ENCODE measurements at regions not wholly inside any gene's neighbourhood (a gene's known extent, or its start where the extent isn't known, plus 50 kb on each side); places are given as distances from the start of the nearest gene placed in this dataset.

DNA sequence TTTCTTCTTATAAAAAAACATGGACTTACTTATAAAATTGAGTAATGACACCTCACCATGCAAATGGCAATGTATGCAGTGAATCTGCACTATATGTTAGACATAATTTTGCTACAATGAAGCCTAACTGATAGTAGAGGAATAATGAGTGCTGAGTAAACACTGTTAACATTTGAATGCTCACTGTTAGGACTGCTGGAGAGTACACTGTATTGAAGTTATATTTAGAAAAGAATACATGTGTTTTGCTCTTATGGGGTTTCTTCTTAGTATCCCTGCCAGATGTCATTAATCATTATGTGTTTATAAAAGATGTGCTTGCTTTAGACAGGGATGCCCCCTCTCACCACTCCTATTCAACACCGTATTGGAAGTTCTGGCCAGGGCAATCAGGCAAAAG is 111.1 kb upstream of the ZP4 start:
- DNase-seq: no peak
- no peak for ATAC-seq (replicated peaks in 1 of 2)
- Mint-ChIP-seq H3K36me3 (ENCODE audit: insufficient read depth in 2 of 2) (peaks cover 0 to 1% of the 10 kb centered on the region in 2 donors), H3K4me1 (ENCODE audit: low read depth) (no peaks in the 10 kb centered on the region), H3K27me3 (ENCODE audit: low read depth) (no peaks in the 10 kb centered on the region), H3K4me3 (no peak overlapping the region), H3K9me3 (peaks cover 4 to 6% of the 10 kb centered on the region in 2 donors), H3K27ac (no peak overlapping the region)

DNA sequence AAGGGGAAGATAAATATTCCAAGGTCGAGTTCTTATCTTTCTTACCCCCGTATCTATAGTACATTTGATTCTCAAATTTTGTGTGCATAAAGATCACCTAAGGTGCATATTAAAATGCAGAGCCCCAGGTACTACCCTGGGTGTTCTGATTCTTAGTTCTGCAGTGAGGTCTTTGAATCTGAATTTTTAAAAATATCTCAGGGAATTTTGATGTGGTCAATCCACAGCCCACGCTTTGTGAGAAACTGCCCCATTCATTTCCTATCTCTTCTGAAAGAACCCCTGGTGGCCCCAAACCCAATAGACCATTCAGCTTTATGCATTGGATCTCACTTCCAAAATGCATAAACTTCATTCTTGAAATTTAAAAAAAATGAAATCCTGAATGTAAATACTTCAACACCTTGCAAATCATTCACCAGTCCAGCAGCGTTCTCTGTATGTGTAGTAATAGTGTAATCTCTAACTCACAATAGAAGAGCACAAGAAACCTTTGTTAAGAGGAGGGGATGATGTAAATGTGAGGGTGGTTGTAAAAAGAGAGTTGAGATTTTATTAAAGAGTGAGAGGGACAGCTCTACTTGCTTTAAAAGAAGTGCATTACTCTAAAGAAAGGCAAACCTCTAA is 108.8 kb upstream of the ZP4 start:
- DNase-seq (no peak), ATAC-seq (replicated peaks in 1 of 2) (no peak)
- peaks cover 4 to 6% of the 10 kb centered on the region in 2 donors for H3K9me3 Mint-ChIP-seq
- H3K27ac Mint-ChIP-seq: no peak overlapping the region
- no peak overlapping the region for H3K4me3 Mint-ChIP-seq
- no peaks in the 10 kb centered on the region for H3K27me3 Mint-ChIP-seq (ENCODE audit: low read depth)
- no peaks in the 10 kb centered on the region for H3K4me1 Mint-ChIP-seq (ENCODE audit: low read depth)
- H3K36me3 Mint-ChIP-seq (ENCODE audit: insufficient read depth in 2 of 2): peaks cover 0 to 1% of the 10 kb centered on the region in 2 donors

DNA sequence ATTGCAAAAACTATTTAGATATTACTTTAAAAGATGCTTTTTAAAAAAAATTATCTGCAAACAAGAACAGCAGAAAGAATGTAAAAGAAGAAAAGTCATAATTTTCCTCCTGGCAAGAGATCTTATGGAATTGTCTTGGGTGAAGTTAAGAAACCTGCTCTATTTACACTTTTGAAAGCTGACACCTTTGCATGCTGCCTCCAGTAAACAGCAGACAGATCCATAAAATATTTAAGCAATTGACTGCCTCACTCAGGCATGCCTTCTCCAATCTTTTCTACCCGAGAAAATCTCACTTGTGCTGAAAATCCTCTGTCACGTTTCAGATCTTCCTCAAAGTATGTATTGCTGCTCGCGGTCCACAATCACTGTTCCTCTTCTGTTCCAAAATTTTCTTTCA is 107.9 kb upstream of the ZP4 start:
- no peak overlapping the region for H3K4me3 Mint-ChIP-seq
- no peak overlapping the region for H3K27ac Mint-ChIP-seq
- H3K4me1 Mint-ChIP-seq (ENCODE audit: low read depth): no peaks in the 10 kb centered on the region
- DNase-seq (no peak), ATAC-seq (replicated peaks in 1 of 2) (no peak)
- peaks cover 0 to 1% of the 10 kb centered on the region in 2 donors for H3K36me3 Mint-ChIP-seq (ENCODE audit: insufficient read depth in 2 of 2)
- no peaks in the 10 kb centered on the region for H3K27me3 Mint-ChIP-seq (ENCODE audit: low read depth)
- peaks cover 4% of the 10 kb centered on the region in 2 donors for H3K9me3 Mint-ChIP-seq

DNA sequence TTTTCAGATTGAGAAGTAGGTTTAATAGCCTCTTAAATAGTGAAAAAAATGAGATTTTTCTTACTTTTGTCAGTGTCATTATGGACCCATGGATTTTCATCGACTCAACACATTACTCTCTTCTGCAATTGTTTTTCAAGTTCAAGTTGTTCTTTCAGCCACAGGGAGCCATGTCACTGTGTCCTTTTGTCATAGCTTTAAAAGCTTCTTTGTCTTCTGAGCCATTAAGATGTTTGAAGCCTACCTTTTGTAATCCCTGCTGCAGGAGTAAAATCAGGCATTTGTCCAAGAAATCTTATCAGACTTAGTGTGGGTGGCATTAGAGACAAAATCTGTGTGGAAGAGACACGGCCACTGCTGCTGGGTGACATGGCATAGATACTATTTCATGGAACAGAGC is 92.8 kb upstream of the ZP4 start:
- Mint-ChIP-seq H3K4me1 (ENCODE audit: low read depth) (no peaks in the 10 kb centered on the region), H3K27ac (no peak overlapping the region), H3K36me3 (ENCODE audit: insufficient read depth in 2 of 2) (no peaks in the 10 kb centered on the region), H3K9me3 (peaks cover under 1 to 2% of the 10 kb centered on the region in 2 donors), H3K4me3 (no peak overlapping the region), H3K27me3 (ENCODE audit: low read depth) (no peaks in the 10 kb centered on the region)
- DNase-seq (no peak), ATAC-seq (replicated peaks in 1 of 2) (no peak)

DNA sequence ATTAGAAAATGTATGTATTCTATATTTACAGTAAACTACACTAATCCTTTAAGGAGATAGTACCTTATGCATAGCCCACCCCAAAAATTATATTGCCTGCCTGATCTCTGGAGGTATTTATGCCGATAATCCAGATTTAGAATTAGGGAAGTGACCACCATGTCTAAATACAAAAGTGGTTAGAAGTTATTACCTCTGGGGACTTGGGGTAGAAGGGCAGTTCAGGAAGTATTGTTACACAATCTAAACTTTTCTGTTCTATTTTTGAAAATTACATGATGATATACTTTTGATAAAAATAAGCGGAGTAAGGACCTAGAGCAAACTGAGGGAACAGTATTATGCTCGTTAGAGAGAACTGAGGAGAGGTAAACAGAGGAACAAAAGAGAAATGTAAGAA is 90.5 kb upstream of the ZP4 start:
- Mint-ChIP-seq H3K27ac (no peak overlapping the region), H3K4me3 (no peak overlapping the region), H3K36me3 (ENCODE audit: insufficient read depth in 2 of 2) (no peaks in the 10 kb centered on the region), H3K4me1 (ENCODE audit: low read depth) (no peaks in the 10 kb centered on the region), H3K27me3 (ENCODE audit: low read depth) (no peaks in the 10 kb centered on the region), H3K9me3 (peaks cover under 1 to 2% of the 10 kb centered on the region in 2 donors)
- DNase-seq (no peak), ATAC-seq (replicated peaks in 1 of 2) (no peak)

DNA sequence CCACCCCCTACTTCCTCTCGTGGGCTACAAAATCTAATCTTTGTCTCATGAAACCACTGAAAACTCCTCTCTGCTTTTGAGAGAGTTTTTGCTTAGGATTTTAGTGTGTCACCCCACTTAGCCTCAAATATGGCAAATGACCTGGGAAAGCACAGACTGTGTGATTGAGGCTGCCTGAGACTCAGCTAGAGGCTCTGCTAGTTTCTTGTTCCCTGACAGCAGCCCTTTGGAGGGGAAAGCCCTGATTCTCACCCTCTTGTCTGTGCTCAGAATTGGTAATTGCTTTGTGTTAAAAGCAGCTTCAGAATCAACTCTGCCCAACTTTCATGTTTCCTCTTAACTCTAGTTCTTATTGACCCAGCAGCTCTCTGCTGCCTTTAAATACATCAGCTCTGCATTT is 85.6 kb upstream of the ZP4 start:
- Mint-ChIP-seq H3K4me3 (no peak overlapping the region), H3K4me1 (ENCODE audit: low read depth) (no peaks in the 10 kb centered on the region), H3K27me3 (ENCODE audit: low read depth) (no peaks in the 10 kb centered on the region), H3K27ac (no peak overlapping the region), H3K9me3 (peaks cover 0 to 3% of the 10 kb centered on the region in 2 donors), H3K36me3 (ENCODE audit: insufficient read depth in 2 of 2) (no peaks in the 10 kb centered on the region)
- no peak for ATAC-seq (replicated peaks in 1 of 2)
- DNase-seq: no peak

DNA sequence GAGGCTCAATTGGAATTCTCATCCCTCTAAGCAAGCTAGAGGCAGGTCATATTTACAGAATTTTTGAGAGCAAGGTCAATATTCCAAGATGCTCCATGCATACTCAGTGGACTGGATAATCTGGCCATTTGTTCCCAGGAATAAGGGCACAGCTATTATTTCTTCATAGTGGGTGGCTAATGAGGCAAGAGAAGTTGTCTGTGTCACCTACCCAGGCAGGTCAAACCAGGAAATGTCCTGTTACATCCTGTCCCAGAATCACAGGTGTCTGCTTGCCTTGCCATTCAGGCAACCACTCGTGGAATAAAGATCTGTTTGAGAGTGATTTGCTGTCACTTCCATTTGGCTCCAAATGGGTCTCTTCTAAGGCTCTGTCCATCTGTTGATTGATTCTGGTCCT is 85.2 kb upstream of the ZP4 start:
- no peak overlapping the region for H3K27ac Mint-ChIP-seq
- H3K4me1 Mint-ChIP-seq (ENCODE audit: low read depth): no peaks in the 10 kb centered on the region
- H3K27me3 Mint-ChIP-seq (ENCODE audit: low read depth): no peaks in the 10 kb centered on the region
- ATAC-seq (replicated peaks in 1 of 2) (no peak), DNase-seq (no peak)
- no peak overlapping the region for H3K4me3 Mint-ChIP-seq
- peaks cover 0 to 6% of the 10 kb centered on the region in 2 donors for H3K9me3 Mint-ChIP-seq
- no peaks in the 10 kb centered on the region for H3K36me3 Mint-ChIP-seq (ENCODE audit: insufficient read depth in 2 of 2)

DNA sequence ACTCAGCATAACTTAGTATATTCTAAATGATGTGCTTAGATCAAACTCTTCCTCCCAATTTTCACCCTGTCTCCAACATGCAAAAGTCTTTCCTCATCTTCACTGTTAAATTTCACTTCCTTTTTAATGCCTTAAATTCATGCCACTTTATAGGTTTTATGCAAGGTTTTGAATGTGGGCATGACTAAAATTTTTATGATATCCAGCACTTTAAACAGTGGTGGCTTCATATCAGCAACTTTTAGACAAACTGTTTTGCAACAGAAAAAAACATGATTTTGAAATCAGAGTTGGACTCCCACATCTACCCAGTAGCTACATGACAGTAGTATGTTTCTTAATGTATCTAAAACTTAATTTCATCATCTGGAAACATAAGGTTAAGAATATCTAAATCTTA is 84.7 kb upstream of the ZP4 start:
- Mint-ChIP-seq H3K4me3 (no peak overlapping the region), H3K27me3 (ENCODE audit: low read depth) (no peaks in the 10 kb centered on the region), H3K9me3 (peaks cover 0 to 6% of the 10 kb centered on the region in 2 donors), H3K36me3 (ENCODE audit: insufficient read depth in 2 of 2) (no peaks in the 10 kb centered on the region), H3K27ac (no peak overlapping the region), H3K4me1 (ENCODE audit: low read depth) (no peaks in the 10 kb centered on the region)
- DNase-seq (no peak), ATAC-seq (replicated peaks in 1 of 2) (no peak)

DNA sequence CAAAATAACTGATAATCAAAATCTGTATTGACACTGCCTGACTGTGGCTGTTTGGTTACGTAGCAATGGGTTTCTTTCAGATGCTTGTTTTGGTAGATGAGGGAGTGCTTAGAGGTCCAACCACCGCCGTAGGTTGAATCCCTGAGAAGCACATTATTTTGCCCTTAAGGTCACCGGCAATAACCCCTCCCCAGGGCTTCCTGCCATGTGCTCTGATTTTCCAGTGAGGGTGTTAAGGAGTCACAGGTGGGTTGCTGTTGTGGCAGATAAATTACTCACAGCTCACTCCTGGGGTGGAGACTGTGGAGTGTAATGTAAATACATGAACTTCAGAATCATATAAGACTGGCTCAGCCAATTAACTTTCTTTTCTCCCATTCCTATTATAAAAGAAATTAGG is 81.5 kb upstream of the ZP4 start:
- DNase-seq (no peak), ATAC-seq (replicated peaks in 1 of 2) (no peak)
- Mint-ChIP-seq H3K27me3 (ENCODE audit: low read depth) (no peaks in the 10 kb centered on the region), H3K4me1 (ENCODE audit: low read depth) (no peaks in the 10 kb centered on the region), H3K36me3 (ENCODE audit: insufficient read depth in 2 of 2) (no peaks in the 10 kb centered on the region), H3K4me3 (no peak overlapping the region), H3K27ac (no peak overlapping the region), H3K9me3 (peaks cover 3% of the 10 kb centered on the region in 2 donors)

DNA sequence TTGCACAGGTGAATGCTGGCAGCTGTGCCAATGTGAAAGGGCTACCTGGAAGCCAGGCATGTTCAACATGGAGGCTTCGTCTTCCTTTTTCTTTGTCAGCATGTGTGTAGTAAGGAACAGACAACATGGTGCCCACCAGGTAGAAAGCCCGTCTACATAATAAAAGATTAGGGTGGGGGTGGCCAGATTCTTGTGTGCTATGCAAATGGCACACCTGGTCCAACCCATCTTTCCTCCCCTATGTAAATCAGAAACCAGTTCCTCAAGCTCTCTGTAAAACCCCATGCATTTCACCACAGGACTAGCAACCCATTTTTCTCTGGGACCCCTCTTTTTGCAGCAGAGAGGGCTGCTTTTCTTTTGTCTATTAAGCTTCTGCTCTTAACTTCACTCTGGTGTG is 72.3 kb upstream of the ZP4 start:
- Mint-ChIP-seq H3K36me3 (ENCODE audit: insufficient read depth in 2 of 2) (no peaks in the 10 kb centered on the region), H3K4me3 (no peak overlapping the region), H3K4me1 (ENCODE audit: low read depth) (no peaks in the 10 kb centered on the region), H3K27ac (no peak overlapping the region), H3K27me3 (ENCODE audit: low read depth) (no peaks in the 10 kb centered on the region), H3K9me3 (peaks cover 0 to 4% of the 10 kb centered on the region in 2 donors)
- DNase-seq: no peak
- no peak for ATAC-seq (replicated peaks in 1 of 2)

DNA sequence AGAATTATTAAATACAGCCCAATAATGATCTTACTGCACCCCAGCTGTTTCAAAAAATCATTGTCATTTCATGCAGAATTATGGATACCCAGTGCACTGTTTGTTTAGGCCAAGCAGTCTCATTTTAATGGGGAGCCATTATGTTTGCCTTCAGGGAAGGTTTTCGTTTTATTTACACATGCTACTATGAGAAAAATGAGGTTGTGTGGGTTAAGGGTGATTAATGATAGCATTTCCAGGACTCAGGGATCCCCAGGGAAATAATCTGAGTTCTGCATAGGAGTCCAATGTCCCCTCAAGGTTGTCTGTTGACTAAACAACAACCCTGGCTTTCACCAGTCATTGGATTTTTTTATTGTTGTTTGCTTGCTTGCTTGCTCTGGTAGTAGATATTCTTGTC is 71.0 kb upstream of the ZP4 start:
- Mint-ChIP-seq H3K27ac (no peak overlapping the region), H3K4me1 (ENCODE audit: low read depth) (no peaks in the 10 kb centered on the region), H3K36me3 (ENCODE audit: insufficient read depth in 2 of 2) (no peaks in the 10 kb centered on the region), H3K9me3 (peaks cover 0 to 4% of the 10 kb centered on the region in 2 donors), H3K27me3 (ENCODE audit: low read depth) (no peaks in the 10 kb centered on the region), H3K4me3 (no peak overlapping the region)
- DNase-seq: no peak
- ATAC-seq (replicated peaks in 1 of 2): no peak

DNA sequence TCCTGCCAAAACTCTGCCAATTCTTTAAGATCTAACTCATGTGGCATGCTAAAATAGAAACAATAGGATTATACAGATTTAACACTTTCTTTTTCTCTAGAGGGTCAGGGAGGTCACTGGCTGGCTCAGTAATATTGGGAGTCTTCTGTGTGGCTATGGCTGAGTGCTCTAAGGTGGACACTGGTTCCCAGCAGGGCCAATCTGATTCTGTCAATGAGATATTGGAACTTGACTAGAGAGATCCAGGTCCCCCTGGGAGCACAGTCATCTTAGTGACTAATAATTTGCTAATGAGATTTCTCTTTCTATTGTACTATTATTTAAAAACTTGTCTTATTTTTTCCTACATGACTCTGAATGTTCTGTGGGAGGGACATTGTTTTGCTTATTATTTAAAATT is 69.1 kb upstream of the ZP4 start:
- Mint-ChIP-seq H3K27me3 (ENCODE audit: low read depth) (no peaks in the 10 kb centered on the region), H3K4me3 (no peak overlapping the region), H3K4me1 (ENCODE audit: low read depth) (no peaks in the 10 kb centered on the region), H3K36me3 (ENCODE audit: insufficient read depth in 2 of 2) (no peaks in the 10 kb centered on the region), H3K27ac (no peak overlapping the region), H3K9me3 (peaks cover 0 to 3% of the 10 kb centered on the region in 2 donors)
- DNase-seq (no peak), ATAC-seq (replicated peaks in 1 of 2) (no peak)

DNA sequence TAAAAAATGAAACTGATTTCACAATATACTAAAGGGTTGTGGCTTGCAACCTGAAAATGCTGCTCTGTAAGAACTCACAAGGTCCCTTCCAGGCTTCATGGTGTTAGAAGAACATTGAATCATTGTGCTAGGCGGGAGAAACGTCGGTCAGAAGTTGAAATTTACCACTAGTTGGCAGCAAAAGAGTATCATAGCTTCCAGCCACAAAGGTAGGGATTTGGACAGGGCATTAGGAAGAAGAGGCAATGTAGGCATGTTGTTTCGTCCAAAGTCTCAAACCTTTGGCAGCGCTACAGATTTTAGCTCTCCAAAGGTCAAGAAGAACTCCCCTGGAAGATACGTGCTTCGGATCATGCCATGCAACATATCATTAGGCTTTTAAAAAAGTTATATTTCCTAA is 62.5 kb upstream of the ZP4 start:
- no peak overlapping the region for H3K27ac Mint-ChIP-seq
- H3K4me3 Mint-ChIP-seq: no peak overlapping the region
- H3K4me1 Mint-ChIP-seq (ENCODE audit: low read depth): no peaks in the 10 kb centered on the region
- ATAC-seq (replicated peaks in 1 of 2) (no peak), DNase-seq (no peak)
- H3K9me3 Mint-ChIP-seq: no peaks in the 10 kb centered on the region
- no peaks in the 10 kb centered on the region for H3K36me3 Mint-ChIP-seq (ENCODE audit: insufficient read depth in 2 of 2)
- H3K27me3 Mint-ChIP-seq (ENCODE audit: low read depth): no peaks in the 10 kb centered on the region

Measured in activated T-cell treated with anti-CD3 and anti-CD28 coated beads, Interleukin-2, amount 50 U/mL, for 72 hours (primary cell).